Bronchial epithelial cell (primary cell): ENCODE measurements at regions not wholly inside any gene's neighbourhood (a gene's known extent, or its start where the extent isn't known, plus 50 kb on each side); places are given as distances from the start of the nearest gene placed in this dataset.
A peak's percentile ranks its signal among the peaks of the same experiment; 100 is the strongest.

Experiments
- DNase-seq: peaks from one replicate; pipeline ENCODE4 v3.0.0-alpha.2; 2010; ENCODE audit warnings: low read depth
- FAIRE-seq: peaks from 2 replicates; lab custom pipeline; 2011; peaks lifted over from hg19 to GRCh38; lab: Jason Lieb, UNC
- H3K27me3 ChIP-seq: 2 replicates; pipeline ENCODE4 v1.5.1; 2011; ENCODE audit warnings: low read length; ENCODE audit not compliant: control insufficient read depth, insufficient read depth
- H3K36me3 ChIP-seq: 2 replicates; pipeline ENCODE4 v1.5.1; 2011; ENCODE audit warnings: low read length; ENCODE audit not compliant: control insufficient read depth, insufficient read depth
- H3K4me3 ChIP-seq: 2 replicates; pipeline ENCODE4 v1.5.1; 2011; ENCODE audit warnings: mild to moderate bottlenecking, low read depth, low read length, control low read depth
- CTCF ChIP-seq: IDR thresholded peaks from 2 replicates; pipeline ENCODE4 v1.5.1; 2011; ENCODE audit warnings: mild to moderate bottlenecking, moderate library complexity, low read length, control low read depth, inconsistent platforms; ENCODE audit not compliant: insufficient read depth, severe bottlenecking

GRCh38 chr5:91224456-91224855, 158.7 kb downstream of the ARRDC3 start:
- no peak for TF ChIP-seq CTCF
- DNase-seq (no peak), FAIRE-seq (no peak)
- Histone ChIP-seq H3K4me3 (no peak overlapping the region), H3K27me3 (no peaks in the 10 kb centered on the region), H3K36me3 (no peaks in the 10 kb centered on the region)

DNA sequence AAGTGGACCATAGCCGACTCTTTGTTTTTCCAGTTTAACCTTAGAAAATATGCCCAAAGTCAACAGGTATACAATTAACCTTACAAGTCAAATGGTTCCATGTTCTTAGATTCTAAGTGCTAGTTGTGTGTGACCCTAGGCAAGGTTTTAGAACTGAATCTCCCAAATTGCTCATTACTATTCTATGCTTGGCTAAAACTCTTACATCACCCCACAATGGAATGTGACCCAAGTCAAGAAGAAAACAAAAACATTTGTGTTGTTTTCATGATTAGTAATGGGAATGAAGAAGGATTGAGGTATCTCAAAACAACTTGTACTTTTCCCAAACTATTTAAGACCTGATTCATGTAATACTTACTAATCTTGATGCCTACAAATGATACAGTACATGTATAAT, 159.2 kb downstream of the ARRDC3 start:
- H3K36me3 ChIP-seq = no peaks in the 10 kb centered on the region
- DNase-seq (no peak), FAIRE-seq (no peak)
- TF ChIP-seq CTCF = no peak
- H3K4me3 ChIP-seq = no peak overlapping the region
- no peaks in the 10 kb centered on the region for H3K27me3 ChIP-seq

DNA sequence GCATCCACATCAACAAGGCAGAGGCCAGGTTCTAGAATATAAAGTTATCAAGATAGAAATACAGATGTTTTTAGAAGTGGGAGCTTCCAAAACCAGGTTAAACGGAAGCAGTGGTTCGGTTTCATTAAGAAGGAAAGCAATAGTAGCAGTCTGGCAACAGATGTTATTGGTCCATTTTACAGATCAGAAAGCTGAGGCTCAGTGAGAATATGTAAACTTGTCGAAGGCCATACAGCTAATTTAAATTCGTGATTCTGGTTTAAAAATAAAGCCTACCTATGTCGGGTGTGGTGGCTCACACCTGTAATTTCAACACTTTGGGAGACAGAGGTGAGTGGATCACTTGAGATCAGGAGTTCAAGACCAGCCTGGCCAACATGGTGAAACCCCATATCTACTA, 160.6 kb downstream of the ARRDC3 start:
- DNase-seq (no peak), FAIRE-seq (no peak)
- TF ChIP-seq CTCF = no peak
- Histone ChIP-seq H3K27me3 (no peaks in the 10 kb centered on the region), H3K36me3 (no peaks in the 10 kb centered on the region), H3K4me3 (no peak overlapping the region)

- H3K27me3 ChIP-seq = no peaks in the 10 kb centered on the region
- no peak for DNase-seq
- FAIRE-seq = no peak
- no peak overlapping the region for H3K4me3 ChIP-seq
- no peak for TF ChIP-seq CTCF
- H3K36me3 ChIP-seq = no peaks in the 10 kb centered on the region
Measured at GRCh38 chr5:91221917-91222316, 161.2 kb downstream of the ARRDC3 start.

- H3K4me3 ChIP-seq = no peak overlapping the region
- H3K27me3 ChIP-seq = no peaks in the 10 kb centered on the region
- no peaks in the 10 kb centered on the region for H3K36me3 ChIP-seq
- FAIRE-seq (no peak), DNase-seq (peak; percentile 41)
- TF ChIP-seq CTCF = peak; percentile 40
Measured at GRCh38 chr5:91219803-91220371, 163.2 kb downstream of the ARRDC3 start.
